Loucy (cell line): ENCODE measurements at regions not wholly inside any gene's neighbourhood (a gene's known extent, or its start where the extent isn't known, plus 50 kb on each side); places are given as distances from the start of the nearest gene placed in this dataset.
A peak's percentile ranks its signal among the peaks of the same experiment; 100 is the strongest.

Source experiments
- H2AFZ ChIP-seq: fragments of 200-600 bp; sonication (generic); 2 replicates; pipeline ENCODE4 v1.6.0; 2016; ENCODE audit warnings: antibody characterized with exemption, mild to moderate bottlenecking, low read length, moderate library complexity
- H3F3A ChIP-seq: fragments of 200-600 bp; 2 replicates; pipeline ENCODE4 v1.6.0; 2016; ENCODE audit warnings: antibody characterized with exemption, low read depth, mild to moderate bottlenecking
- H3K27me3 ChIP-seq: fragments of 200-600 bp; sonication (generic); 2 replicates; pipeline ENCODE4 v1.6.1; 2014; ENCODE audit warnings: low read length, mild to moderate bottlenecking; ENCODE audit not compliant: insufficient read depth, poor library complexity, severe bottlenecking
- H3K36me3 ChIP-seq: fragments of 200-600 bp; sonication (generic); 2 replicates; pipeline ENCODE4 v1.6.1; 2016; ENCODE audit warnings: low read length; ENCODE audit not compliant: insufficient read depth
- H3K4me1 ChIP-seq: fragments of 200-600 bp; sonication (generic); 2 replicates; pipeline ENCODE4 v1.5.1; 2014; ENCODE audit warnings: low read length, mild to moderate bottlenecking; ENCODE audit not compliant: insufficient read depth, poor library complexity, severe bottlenecking
- H3K4me2 ChIP-seq: fragments of 200-600 bp; sonication (generic); 2 replicates; pipeline ENCODE4 v1.6.0; 2014; ENCODE audit warnings: antibody characterized with exemption, low read length, low read depth, mild to moderate bottlenecking; ENCODE audit not compliant: poor library complexity, severe bottlenecking
- H3K4me3 ChIP-seq: fragments of 200-600 bp; sonication (generic); 2 replicates; pipeline ENCODE4 v1.5.1; 2014; ENCODE audit warnings: low read length, mild to moderate bottlenecking, mixed read lengths; ENCODE audit not compliant: poor library complexity, severe bottlenecking
- H3K79me2 ChIP-seq: fragments of 200-600 bp; sonication (generic); 2 replicates; pipeline ENCODE4 v1.6.1; 2014; ENCODE audit warnings: low read length; ENCODE audit not compliant: insufficient read depth
- H3K9ac ChIP-seq: fragments of 200-600 bp; sonication (generic); 2 replicates; pipeline ENCODE4 v1.6.0; 2014; ENCODE audit warnings: mild to moderate bottlenecking, low read depth, low read length, moderate library complexity; ENCODE audit not compliant: poor library complexity, severe bottlenecking
- H3K9me2 ChIP-seq: fragments of 200-600 bp; sonication (generic); replicated peaks from 2 replicates; pipeline ENCODE4 v1.6.1; 2016; ENCODE audit warnings: low read depth, low read length, mixed read lengths
- H3K9me3 ChIP-seq: fragments of 200-600 bp; sonication (generic); 2 replicates; pipeline ENCODE4 v1.6.1; 2014; ENCODE audit warnings: mild to moderate bottlenecking, antibody characterized with exemption, low read length, low read depth; ENCODE audit not compliant: insufficient read depth
- H4K20me1 ChIP-seq: fragments of 200-600 bp; sonication (generic); 2 replicates; pipeline ENCODE4 v1.6.0; 2014; ENCODE audit warnings: antibody characterized with exemption, low read length, mild to moderate bottlenecking; ENCODE audit not compliant: insufficient read depth, poor library complexity, severe bottlenecking
- CTCF ChIP-seq: fragments of 200-600 bp; sonication (generic); conservative IDR thresholded peaks from 2 replicates; pipeline ENCODE4 v1.5.1; 2014; ENCODE audit warnings: mild to moderate bottlenecking, antibody characterized with exemption, low read length
- EZH2phosphoT487 ChIP-seq: fragments of 200-600 bp; IDR thresholded peaks from 2 replicates; pipeline ENCODE4 v1.6.1; 2018; ENCODE audit warnings: antibody characterized with exemption, mild to moderate bottlenecking, moderate library complexity, borderline replicate concordance

- no peaks in the 10 kb centered on the region for H3K79me2 ChIP-seq
- no peaks in the 10 kb centered on the region for H4K20me1 ChIP-seq
- no peaks in the 10 kb centered on the region for H3K9me2 ChIP-seq
- no peaks in the 10 kb centered on the region for H3K36me3 ChIP-seq
- no peak overlapping the region for H3K4me3 ChIP-seq
- peaks cover 5% of the 10 kb centered on the region; the same call in 1 of the 2 replicates for H3K9me3 ChIP-seq
- no peaks in the 10 kb centered on the region for H3F3A ChIP-seq
- no peak overlapping the region for H3K4me2 ChIP-seq
- H3K4me1 ChIP-seq: no peaks in the 10 kb centered on the region
- peak overlapping the region; percentile 81 for H2AFZ ChIP-seq
- TF ChIP-seq EZH2phosphoT487 (no peak), CTCF (no peak; the same call in 1 of the 2 replicates)
- H3K27me3 ChIP-seq: no peaks in the 10 kb centered on the region
- no peak overlapping the region for H3K9ac ChIP-seq
Measured at GRCh38 chr6:137588472-137588871, 94.3 kb upstream of the OLIG3 start.

GRCh38 chr6:137589067-137589848 is 95.1 kb upstream of the OLIG3 start:
- no peaks in the 10 kb centered on the region for H3K4me1 ChIP-seq
- TF ChIP-seq CTCF (peak; percentile 100), EZH2phosphoT487 (no peak)
- H3K4me2 ChIP-seq: no peak overlapping the region
- H3K4me3 ChIP-seq: no peak overlapping the region
- H3K79me2 ChIP-seq: no peaks in the 10 kb centered on the region
- no peaks in the 10 kb centered on the region for H3K27me3 ChIP-seq
- peaks cover 5% of the 10 kb centered on the region; the same call in 1 of the 2 replicates for H3K9me3 ChIP-seq
- H4K20me1 ChIP-seq: no peaks in the 10 kb centered on the region
- H2AFZ ChIP-seq: peak overlapping the region; percentile 81
- no peaks in the 10 kb centered on the region for H3K9me2 ChIP-seq
- no peaks in the 10 kb centered on the region for H3F3A ChIP-seq
- H3K36me3 ChIP-seq: no peaks in the 10 kb centered on the region
- H3K9ac ChIP-seq: no peak overlapping the region

GRCh38 chr6:137590684-137591083 is 96.5 kb upstream of the OLIG3 start:
- Histone ChIP-seq H3K4me3 (no peak overlapping the region), H3K79me2 (no peaks in the 10 kb centered on the region), H3K4me1 (no peaks in the 10 kb centered on the region)

More at GRCh38 chr6:137590684-137591083, 96.5 kb upstream of the OLIG3 start:
- Histone ChIP-seq H2AFZ (no peak overlapping the region), H3K9ac (no peak overlapping the region), H3K9me3 (peaks cover 5% of the 10 kb centered on the region; the same call in 1 of the 2 replicates), H4K20me1 (no peaks in the 10 kb centered on the region), H3K27me3 (peaks cover 6% of the 10 kb centered on the region), H3K4me2 (no peak overlapping the region), H3K9me2 (no peaks in the 10 kb centered on the region), H3K36me3 (no peaks in the 10 kb centered on the region), H3F3A (no peaks in the 10 kb centered on the region)
- TF ChIP-seq CTCF (no peak), EZH2phosphoT487 (no peak)
